ENCODE measurements at regions not wholly inside any gene's neighbourhood (a gene's known extent, or its start where the extent isn't known, plus 50 kb on each side); places are given as distances from the start of the nearest gene placed in this dataset.

- TF ChIP-seq ZNF592 (IDR thresholded peaks at IDR 0.05): no peak
- TF ChIP-seq YBX1 (IDR thresholded peaks at IDR 0.05): no peak
These were observed 57.8 kb upstream of the ATXN1 start (continued) for GRCh38 chr6:16818992-16819626.

- Histone ChIP-seq H3K27me3 (replicated peaks in 1 of 2; ENCODE audit: control insufficient read depth in 2 of 2, insufficient read depth in 2 of 2, low read length in 1 of 2) (no peaks in the 10 kb centered on the region), H3K9me3 (replicated peaks; ENCODE audit: control insufficient read depth, insufficient read depth, low read length) (peaks cover 6% of the 10 kb centered on the region; the same call in 2 of the 3 replicates), H4K20me1 (ENCODE audit: control insufficient read depth, insufficient read depth) (no peaks in the 10 kb centered on the region), H3K79me2 (ENCODE audit: control insufficient read depth, insufficient read depth, low read length) (no peaks in the 10 kb centered on the region), H3K4me1 (ENCODE audit: control insufficient read depth, insufficient read depth, low read length) (no peaks in the 10 kb centered on the region), H3K4me3 (no peak overlapping the region), H2AFZ (ENCODE audit: control insufficient read depth, low read depth, low read length) (no peak overlapping the region), H3K9ac (ENCODE audit: control insufficient read depth, insufficient read depth, low read length) (no peak overlapping the region), H3K27ac (ENCODE audit: control insufficient read depth, insufficient read depth) (no peak overlapping the region), H3K36me3 (ENCODE audit: control insufficient read depth in 2 of 2, insufficient read depth in 2 of 2, low read length in 1 of 2) (no peaks in the 10 kb centered on the region), H3K4me2 (ENCODE audit: control insufficient read depth, insufficient read depth) (no peak overlapping the region)
- DNase-seq (ENCODE audit: low read depth, low spot score) (no peak), FAIRE-seq (no peak), ATAC-seq (no peak)
- in situ Hi-C loops (cut with MboI) (no loop called here), intact Hi-C loops (cut with micrococcal nuclease; ENCODE audit: unreplicated experiment) (no loop called here)
- RAD21 ChIA-PET (ENCODE audit: unreplicated experiment): no interaction called here
- CTCF ChIA-PET: no interaction called here
- SMC1A ChIA-PET (ENCODE audit: uncharacterized antibody, unreplicated experiment): no interaction called here
- no TSS peak for BruUV-seq (replicated peaks)
- POLR2A ChIA-PET: interaction anchor here (0.5 kb wide), 2 partner anchors 135 to 309 kb away, joined by 3 to 4 read pairs; no protein-coding TSS in a partner anchor
- WGBS (ENCODE audit: insufficient coverage, insufficient replicate concordance, low lambda C conversion rate, missing lambda C conversion rate): 75% methylated on average over 3 of the region's 3 CpGs
- no peak for TF ChIP-seq MXI1 (IDR thresholded peaks at IDR 0.05; ENCODE audit: low read depth, low read length)
- TF ChIP-seq SMAD5 (IDR thresholded peaks at IDR 0.05; ENCODE audit: low read depth): no peak
- no peak for TF ChIP-seq SMARCA5 (IDR thresholded peaks at IDR 0.05)
- TF ChIP-seq CBX5 (IDR thresholded peaks at IDR 0.05; ENCODE audit: low read depth): no peak
- TF ChIP-seq EP300 (IDR thresholded peaks at IDR 0.05; ENCODE audit: borderline replicate concordance in 1 of 2, control insufficient read depth in 1 of 2, low read depth in 2 of 2, low read length in 2 of 2): no peak
These were observed 56.3 kb upstream of the ATXN1 start for GRCh38 chr6:16817594-16817993.
